H9 (cell line): ENCODE measurements at regions not wholly inside any gene's neighbourhood (a gene's known extent, or its start where the extent isn't known, plus 50 kb on each side); places are given as distances from the start of the nearest gene placed in this dataset.

ENCODE experiments used
- DNase-seq: peaks from one replicate; pipeline ENCODE4 v3.0.0-alpha.2; 2017
- H2AFZ ChIP-seq: one replicate; pipeline ENCODE4 v1.6.1; 2013; ENCODE audit warnings: mild to moderate bottlenecking, low read length, control low read depth, moderate library complexity
- H2AK5ac ChIP-seq: 2 replicates; pipeline ENCODE4 v1.6.1; 2013; ENCODE audit warnings: low read length, control low read depth, mixed read lengths; ENCODE audit not compliant: insufficient read length
- H2BK120ac ChIP-seq: one replicate; pipeline ENCODE4 v1.6.1; 2013; ENCODE audit warnings: low read depth, mild to moderate bottlenecking, low read length, control low read depth, inconsistent platforms; ENCODE audit not compliant: poor library complexity, severe bottlenecking
- H2BK12ac ChIP-seq: 2 replicates; pipeline ENCODE4 v1.6.1; 2013; ENCODE audit warnings: low read length, control low read depth, mixed read lengths, low read depth; ENCODE audit not compliant: insufficient read length
- H2BK15ac ChIP-seq: 2 replicates; pipeline ENCODE4 v1.6.1; 2013; ENCODE audit warnings: low read depth, low read length, control low read depth
- H2BK20ac ChIP-seq: one replicate; pipeline ENCODE4 v1.6.1; 2013; ENCODE audit warnings: low read depth, mild to moderate bottlenecking, low read length, control low read depth, inconsistent platforms; ENCODE audit not compliant: poor library complexity, severe bottlenecking
- H2BK5ac ChIP-seq: 2 replicates; pipeline ENCODE4 v1.6.1; 2013; ENCODE audit warnings: low read length, control low read depth, mixed read lengths; ENCODE audit not compliant: insufficient read length
- H3K14ac ChIP-seq: 2 replicates; pipeline ENCODE4 v1.6.1; 2013; ENCODE audit warnings: low read length, control low read depth; ENCODE audit not compliant: insufficient read depth
- H3K18ac ChIP-seq: 2 replicates; pipeline ENCODE4 v1.6.1; 2013; ENCODE audit warnings: low read depth, mild to moderate bottlenecking, mixed read lengths, low read length, control low read depth; ENCODE audit not compliant: insufficient read length
- H3K23ac ChIP-seq: 2 replicates; pipeline ENCODE4 v1.6.1; 2013; ENCODE audit warnings: low read length, control low read depth, mixed read lengths, low read depth; ENCODE audit not compliant: insufficient read length
- H3K23me2 ChIP-seq: 2 replicates; pipeline ENCODE4 v1.6.1; 2013; ENCODE audit warnings: low read depth, mild to moderate bottlenecking, mixed read lengths, low read length, control low read depth; ENCODE audit not compliant: insufficient read length, poor library complexity, severe bottlenecking
- H3K27ac ChIP-seq: 2 replicates; pipeline ENCODE4 v1.5.1; 2013; ENCODE audit warnings: low read length, control low read depth, mixed read lengths, low read depth; ENCODE audit not compliant: insufficient read length
- H3K27me3 ChIP-seq: 2 replicates; pipeline ENCODE4 v1.6.1; 2013; ENCODE audit warnings: low read length, control low read depth, inconsistent platforms; ENCODE audit not compliant: insufficient read depth
- H3K4ac ChIP-seq: 2 replicates; pipeline ENCODE4 v1.6.1; 2013; ENCODE audit warnings: low read depth, mild to moderate bottlenecking, control low read depth, inconsistent platforms, low read length, moderate library complexity
- H3K4me1 ChIP-seq: 2 replicates; pipeline ENCODE4 v1.6.1; 2013; ENCODE audit warnings: low read length, control low read depth, inconsistent platforms; ENCODE audit not compliant: insufficient read depth
- H3K4me2 ChIP-seq: 2 replicates; pipeline ENCODE4 v1.6.1; 2013; ENCODE audit warnings: low read length, control low read depth, mixed read lengths; ENCODE audit not compliant: insufficient read length, insufficient read depth
- H3K56ac ChIP-seq: 2 replicates; pipeline ENCODE4 v1.6.1; 2013; ENCODE audit warnings: low read depth, mild to moderate bottlenecking, mixed read lengths, low read length, control low read depth; ENCODE audit not compliant: insufficient read length
- H3K79me1 ChIP-seq: 2 replicates; pipeline ENCODE4 v1.6.1; 2013; ENCODE audit warnings: low read depth, mild to moderate bottlenecking, moderate library complexity, low read length, control low read depth, inconsistent platforms; ENCODE audit not compliant: insufficient read depth, poor library complexity, severe bottlenecking
- H3K79me2 ChIP-seq: 2 replicates; pipeline ENCODE4 v1.6.1; 2013; ENCODE audit warnings: low read length, control low read depth, inconsistent platforms; ENCODE audit not compliant: insufficient read depth
- H3K9ac ChIP-seq: 2 replicates; pipeline ENCODE4 v1.6.1; 2013; ENCODE audit warnings: low read length, control low read depth, mixed read lengths; ENCODE audit not compliant: insufficient read length; ENCODE audit errors: extremely low read depth
- H3K9me3 ChIP-seq: one replicate; pipeline ENCODE4 v1.6.1; 2013; ENCODE audit warnings: low read depth, low read length, inconsistent platforms; ENCODE audit not compliant: control insufficient read depth
- H3T11ph ChIP-seq: one replicate; pipeline ENCODE4 v1.6.1; 2013; ENCODE audit warnings: mild to moderate bottlenecking, low read length, control low read depth, inconsistent platforms
- H4K20me1 ChIP-seq: one replicate; pipeline ENCODE4 v1.6.1; 2013; ENCODE audit not compliant: control insufficient read depth, insufficient read length, insufficient read depth
- H4K5ac ChIP-seq: 2 replicates; pipeline ENCODE4 v1.6.1; 2013; ENCODE audit warnings: low read depth, mild to moderate bottlenecking, mixed read lengths, low read length, control low read depth; ENCODE audit not compliant: insufficient read length
- H4K8ac ChIP-seq: replicated peaks from 2 replicates; pipeline ENCODE4 v1.6.1; 2013; ENCODE audit warnings: low read length, control low read depth, mixed read lengths, low read depth; ENCODE audit not compliant: insufficient read length
- H4K91ac ChIP-seq: 2 replicates; pipeline ENCODE4 v1.6.1; 2013; ENCODE audit warnings: low read depth, mild to moderate bottlenecking, moderate library complexity, mixed read lengths, low read length, control low read depth; ENCODE audit not compliant: insufficient read length
- H3K27ac Mint-ChIP-seq, 3 experiments: 2 replicates in 2 of 3; 3 replicates in 1 of 3; pipeline ENCODE4 v1.8.0; 2020 to 2021; ENCODE audit warnings: mixed read lengths in 3 of 3, mild to moderate bottlenecking in 1 of 3, moderate library complexity in 1 of 3
- H3K27me3 Mint-ChIP-seq: 2 replicates; pipeline ENCODE4 v1.8.0; 2021; ENCODE audit warnings: low read depth, mild to moderate bottlenecking, moderate library complexity, mixed read lengths
- H3K36me3 Mint-ChIP-seq, 3 experiments: 2 replicates in 2 of 3; 3 replicates in 1 of 3; pipeline ENCODE4 v1.8.0; 2020 to 2021; ENCODE audit warnings: low read depth in 3 of 3, mixed read lengths in 3 of 3; ENCODE audit not compliant: insufficient read depth in 1 of 3
- H3K4me1 Mint-ChIP-seq, 2 experiments: 2 replicates each; pipeline ENCODE4 v1.8.0; 2020; ENCODE audit warnings: mixed read lengths in 2 of 2
- H3K4me3 Mint-ChIP-seq, 2 experiments: 2 replicates in 1 of 2; 3 replicates in 1 of 2; pipeline ENCODE4 v1.8.0; 2020 to 2021; ENCODE audit warnings: mild to moderate bottlenecking in 2 of 2, mixed read lengths in 2 of 2, moderate library complexity in 1 of 2
- H3K9me3 Mint-ChIP-seq, 2 experiments: 2 replicates in 1 of 2; 3 replicates in 1 of 2; pipeline ENCODE4 v1.8.0; 2020; ENCODE audit warnings: mild to moderate bottlenecking in 2 of 2, mixed read lengths in 2 of 2, moderate library complexity in 1 of 2
- CTCF ChIP-seq: fragments of 200-600 bp; sonication (generic); conservative IDR thresholded peaks from 3 replicates; pipeline ENCODE4 v1.8.0; 2021; ENCODE audit warnings: antibody characterized with exemption, mild to moderate bottlenecking
- WGBS: extraction: QIAGEN DNeasy Blood & Tissue Kit; methylation state at CpG from one replicate; pipeline ENCODE4 v1.1.7; 2013; ENCODE audit warnings: missing lambda C conversion rate, low lambda C conversion rate, mixed read lengths; ENCODE audit not compliant: insufficient read length; ENCODE audit errors: extremely low coverage; 5-methylcytosine and 5-hydroxymethylcytosine counted together

- WGBS = no CpG with 5 or more reads among the region's 46 CpGs
- Histone ChIP-seq H2AFZ (no peak overlapping the region), H3K9ac (no peak overlapping the region)
Observed at GRCh38 chr4:1579901-1580691, 104.0 kb downstream of the FAM53A start.

More at GRCh38 chr4:1579901-1580691, 104.0 kb downstream of the FAM53A start:
- no peak overlapping the region for H3K4ac ChIP-seq
- H2BK12ac ChIP-seq = no peak overlapping the region
- no peak overlapping the region for H2BK120ac ChIP-seq
- no peak overlapping the region for H3K14ac ChIP-seq
- Mint-ChIP-seq H3K4me1 (peaks cover 10 to 32% of the 10 kb centered on the region in 2 experiments), H3K27me3 (peaks cover 15% of the 10 kb centered on the region), H3K4me3 (peak overlapping the region; percentile 59 to 74), H3K27ac (no peak overlapping the region), H3K36me3 (no peaks in the 10 kb centered on the region; a peak in 2 of 7 replicates), H3K9me3 (peaks cover 0 to 5% of the 10 kb centered on the region in 2 experiments; a peak in 2 of 5 replicates)
- no peak overlapping the region for H2AK5ac ChIP-seq
- no peaks in the 10 kb centered on the region for H4K20me1 ChIP-seq
- H4K8ac ChIP-seq = no peak overlapping the region
- no peak overlapping the region for H2BK5ac ChIP-seq
- H3K27me3 ChIP-seq = no peaks in the 10 kb centered on the region
- H4K5ac ChIP-seq = no peak overlapping the region
- peak; percentile 97 for DNase-seq
- H3K4me1 ChIP-seq = no peaks in the 10 kb centered on the region
- peaks cover 9% of the 10 kb centered on the region for H3K23me2 ChIP-seq
- H3K4me2 ChIP-seq = peak overlapping the region; percentile 77
- no peak overlapping the region for H3K56ac ChIP-seq
- no peak overlapping the region for H2BK20ac ChIP-seq
- no peak overlapping the region for H3T11ph ChIP-seq
- no peaks in the 10 kb centered on the region for H3K9me3 ChIP-seq
- no peak for TF ChIP-seq CTCF
- no peak overlapping the region for H3K18ac ChIP-seq
- no peak overlapping the region for H4K91ac ChIP-seq
- no peaks in the 10 kb centered on the region for H3K79me2 ChIP-seq
- no peak overlapping the region for H3K23ac ChIP-seq
- H3K27ac ChIP-seq = no peak overlapping the region
- no peak overlapping the region for H2BK15ac ChIP-seq
- H3K79me1 ChIP-seq = no peaks in the 10 kb centered on the region
